ENCODE measurements at regions not wholly inside any gene's neighbourhood (a gene's known extent, or its start where the extent isn't known, plus 50 kb on each side); places are given as distances from the start of the nearest gene placed in this dataset.

- H3K4me3 ChIP-seq = no peak overlapping the region
- WGBS, 2 donors (ENCODE audit: low coverage in 1 of 2) = 98% methylated on average over 4 of the region's 4 CpGs; no CpG with 5 or more reads in 1 of the 2 donors
- H3K27me3 ChIP-seq = no peaks in the 10 kb centered on the region
- no peaks in the 10 kb centered on the region for H3K4me1 ChIP-seq
- H3K36me3 ChIP-seq = no peaks in the 10 kb centered on the region
- in situ Hi-C loops (cut with MboI; ENCODE audit: low pct_ligation_motif_present in 1 of 4, low pct_unique_long_range_greater_than_20kb in 1 of 4, low sequenced_read_pairs in 3 of 4) (no loop called here), intact Hi-C loops (cut with DNase I; ENCODE audit: low total_unique reads) (no loop called here)
- no peak for TF ChIP-seq CTCF (IDR thresholded peaks at IDR 0.05)
- TF ChIP-seq EP300 (IDR thresholded peaks at IDR 0.05; ENCODE audit: low read depth) = no peak
- TF ChIP-seq POLR2AphosphoS5 (IDR thresholded peaks at IDR 0.05) = no peak
- no peak for TF ChIP-seq POLR2A (IDR thresholded peaks at IDR 0.05)
- H3K27ac ChIP-seq = no peak overlapping the region
- no peaks in the 10 kb centered on the region for H3K9me3 ChIP-seq
- no peak for DNase-seq
Measured at GRCh38 chr4:81904121-81904520, 432.4 kb upstream of the RASGEF1B start.

- Histone ChIP-seq H3K27me3 (no peaks in the 10 kb centered on the region), H3K36me3 (no peaks in the 10 kb centered on the region), H3K9me3 (no peaks in the 10 kb centered on the region), H3K27ac (no peak overlapping the region), H3K4me1 (no peaks in the 10 kb centered on the region), H3K4me3 (no peak overlapping the region)
- intact Hi-C loops (cut with DNase I; ENCODE audit: low total_unique reads) (no loop called here), in situ Hi-C loops (cut with MboI; ENCODE audit: low pct_ligation_motif_present in 1 of 4, low pct_unique_long_range_greater_than_20kb in 1 of 4, low sequenced_read_pairs in 3 of 4) (no loop called here)
- 89% methylated on average over 2 of the region's 2 CpGs; no CpG with 5 or more reads in 1 of the 2 donors for WGBS, 2 donors (ENCODE audit: low coverage in 1 of 2)
- no peak for DNase-seq
- TF ChIP-seq CTCF (IDR thresholded peaks at IDR 0.05) (no peak), POLR2A (IDR thresholded peaks at IDR 0.05) (no peak), EP300 (IDR thresholded peaks at IDR 0.05; ENCODE audit: low read depth) (no peak), POLR2AphosphoS5 (IDR thresholded peaks at IDR 0.05) (no peak)
Measured at GRCh38 chr4:81903212-81903611, 431.5 kb upstream of the RASGEF1B start.

GRCh38 chr4:81898862-81899504 is 427.3 kb upstream of the RASGEF1B start:
- Histone ChIP-seq H3K27me3 (no peaks in the 10 kb centered on the region), H3K9me3 (no peaks in the 10 kb centered on the region), H3K27ac (no peak overlapping the region), H3K4me3 (no peak overlapping the region), H3K4me1 (no peaks in the 10 kb centered on the region), H3K36me3 (no peaks in the 10 kb centered on the region)
- WGBS, 2 donors (ENCODE audit: low coverage in 1 of 2) = 66 to 78% methylated on average over 3 to 4 of the region's 4 CpGs
- in situ Hi-C loops (cut with MboI; ENCODE audit: low pct_ligation_motif_present in 1 of 4, low pct_unique_long_range_greater_than_20kb in 1 of 4, low sequenced_read_pairs in 3 of 4) = no loop called here
- no peak for DNase-seq
- intact Hi-C loops (cut with DNase I; ENCODE audit: low total_unique reads) = no loop called here
- TF ChIP-seq POLR2A (IDR thresholded peaks at IDR 0.05) (no peak), CTCF (IDR thresholded peaks at IDR 0.05) (no peak), EP300 (IDR thresholded peaks at IDR 0.05; ENCODE audit: low read depth) (no peak), POLR2AphosphoS5 (IDR thresholded peaks at IDR 0.05) (no peak)

GRCh38 chr4:81896936-81897335 is 425.2 kb upstream of the RASGEF1B start:
- no peaks in the 10 kb centered on the region for H3K4me1 ChIP-seq
- WGBS, 2 donors (ENCODE audit: low coverage in 1 of 2) = 90 to 95% methylated on average over 4 to 6 of the region's 6 CpGs
- TF ChIP-seq POLR2AphosphoS5 (IDR thresholded peaks at IDR 0.05) (no peak), POLR2A (IDR thresholded peaks at IDR 0.05) (no peak), EP300 (IDR thresholded peaks at IDR 0.05; ENCODE audit: low read depth) (no peak), CTCF (IDR thresholded peaks at IDR 0.05) (no peak)
- no peaks in the 10 kb centered on the region for H3K36me3 ChIP-seq
- no peaks in the 10 kb centered on the region for H3K9me3 ChIP-seq
- intact Hi-C loops (cut with DNase I; ENCODE audit: low total_unique reads) (no loop called here), in situ Hi-C loops (cut with MboI; ENCODE audit: low pct_ligation_motif_present in 1 of 4, low pct_unique_long_range_greater_than_20kb in 1 of 4, low sequenced_read_pairs in 3 of 4) (no loop called here)
- H3K27ac ChIP-seq = no peak overlapping the region
- no peaks in the 10 kb centered on the region for H3K27me3 ChIP-seq
- no peak overlapping the region for H3K4me3 ChIP-seq
- no peak for DNase-seq

Measured in transverse colon (tissue), 4 donors.